GM18868 (cell line): ENCODE measurements at regions not wholly inside any gene's neighbourhood (a gene's known extent, or its start where the extent isn't known, plus 50 kb on each side); places are given as distances from the start of the nearest gene placed in this dataset.
"Not testable (repeated sequence)": the region's sequence is repeated elsewhere in the genome, so short reads cannot be mapped to it uniquely, and the experiment has no call there.

Source experiments
- ATAC-seq: cut with Tn5 transposase; IDR thresholded peaks from one replicate; pipeline ENCODE4 v1.9.1; 2021; ENCODE audit warnings: mild to moderate bottlenecking, moderate library complexity; ENCODE audit not compliant: unreplicated experiment

DNA sequence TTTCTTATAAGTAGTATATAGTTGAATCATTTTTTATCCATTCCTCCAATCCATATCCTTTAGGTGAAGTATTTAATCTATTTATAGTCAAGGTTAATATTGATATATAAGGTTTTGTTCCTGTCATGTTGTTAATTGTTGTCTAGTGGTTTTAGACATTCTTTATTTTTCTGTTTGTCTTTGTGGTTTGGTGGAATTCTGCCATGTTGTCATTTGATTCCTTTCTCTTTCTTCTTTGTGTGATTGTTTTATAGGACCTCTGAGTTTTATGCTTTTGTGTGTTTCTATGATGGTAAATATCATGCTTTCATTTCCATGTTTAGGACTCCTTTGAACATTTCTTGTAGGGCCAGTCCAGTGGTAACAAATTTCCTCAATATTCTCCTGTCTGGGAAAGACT lies 450.3 kb upstream of the BTBD3 start:
- no peak for ATAC-seq

DNA sequence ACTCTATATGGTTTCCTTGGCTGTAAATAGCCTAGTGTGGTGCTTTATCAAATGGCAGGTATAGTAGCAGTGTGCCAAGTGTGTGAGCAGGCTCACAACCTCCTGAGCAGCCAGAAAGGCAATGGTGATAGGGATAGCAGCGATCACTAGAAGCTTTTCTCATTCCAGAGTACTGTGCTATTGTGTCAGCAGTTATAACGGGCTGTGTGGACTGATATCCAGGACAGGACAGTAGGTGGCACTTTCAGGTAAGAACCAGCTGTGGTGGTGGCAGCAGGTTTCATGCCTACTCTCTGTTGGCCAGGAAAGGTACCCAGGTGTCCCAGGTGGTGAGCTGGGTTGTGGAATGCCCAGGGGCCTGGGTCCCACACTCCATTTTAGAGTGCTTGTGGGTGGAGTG lies 448.8 kb upstream of the BTBD3 start:
- no peak for ATAC-seq

DNA sequence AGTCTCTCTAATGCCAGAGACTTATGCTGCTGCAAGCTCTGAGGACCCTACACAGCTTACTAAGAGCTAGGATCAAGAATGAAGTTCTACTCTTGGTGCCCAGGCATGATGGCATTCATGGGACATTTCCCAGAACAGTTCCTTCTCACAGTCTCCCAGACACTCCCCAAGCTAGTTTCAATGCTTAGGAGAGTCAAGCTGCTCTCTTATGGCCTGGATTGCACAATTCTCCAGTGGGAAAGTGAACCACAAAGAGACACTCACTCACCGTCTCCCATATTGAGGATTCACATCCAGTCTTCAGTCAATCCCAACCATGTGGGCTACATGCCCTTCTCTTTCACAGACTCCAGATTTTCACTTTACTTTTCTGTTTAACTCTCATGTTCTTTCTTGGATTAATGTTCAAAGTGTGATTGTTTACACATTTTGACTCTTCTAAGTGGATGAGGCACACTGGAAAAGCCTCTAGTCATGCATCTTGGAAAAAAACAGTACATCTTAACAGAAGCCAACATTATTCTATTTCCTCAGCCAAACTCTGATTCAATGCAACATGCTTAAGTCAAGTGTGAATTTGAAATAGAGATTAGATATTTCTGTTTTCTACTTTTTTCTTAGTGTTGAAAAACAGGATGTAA lies 447.8 kb upstream of the BTBD3 start:
- ATAC-seq = no peak

DNA sequence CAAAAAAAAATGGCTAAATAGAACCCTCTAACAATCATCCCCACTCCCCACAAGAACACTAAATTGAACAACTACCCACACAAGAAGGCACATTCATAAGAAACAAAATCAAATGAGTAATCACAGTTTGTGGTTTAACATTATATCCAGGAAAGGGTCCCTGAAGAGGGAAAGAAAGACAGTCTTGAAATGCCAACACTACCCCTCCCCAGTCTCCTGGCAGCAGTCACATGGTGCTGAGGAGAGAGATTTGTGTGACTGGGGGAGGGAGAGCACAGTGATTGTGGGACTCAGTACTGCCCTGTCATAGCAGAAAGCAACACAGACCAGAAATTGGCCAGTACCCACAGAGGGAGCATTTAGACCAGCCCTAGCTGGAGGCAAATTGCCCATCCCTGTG lies 443.7 kb upstream of the BTBD3 start:
- ATAC-seq = no peak

DNA sequence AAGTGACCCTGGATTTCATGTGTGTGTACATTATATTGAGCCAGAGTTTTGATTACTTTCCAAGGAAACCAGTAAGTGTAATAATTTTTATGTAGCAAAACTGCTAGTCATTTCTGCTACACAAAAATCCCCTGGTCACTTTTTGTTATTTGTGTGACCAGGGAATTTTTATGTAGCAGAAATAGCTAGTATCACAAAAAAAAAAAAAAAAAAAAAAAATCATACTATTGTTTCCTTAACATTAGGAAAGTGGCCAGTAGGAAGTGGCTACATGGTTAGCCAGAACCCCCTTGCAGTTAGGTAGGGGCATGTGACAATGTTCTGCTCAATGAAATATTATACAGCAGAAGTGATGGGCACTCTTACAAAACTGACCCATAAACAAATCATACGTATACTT lies 434.0 kb upstream of the BTBD3 start:
- ATAC-seq = no peak

DNA sequence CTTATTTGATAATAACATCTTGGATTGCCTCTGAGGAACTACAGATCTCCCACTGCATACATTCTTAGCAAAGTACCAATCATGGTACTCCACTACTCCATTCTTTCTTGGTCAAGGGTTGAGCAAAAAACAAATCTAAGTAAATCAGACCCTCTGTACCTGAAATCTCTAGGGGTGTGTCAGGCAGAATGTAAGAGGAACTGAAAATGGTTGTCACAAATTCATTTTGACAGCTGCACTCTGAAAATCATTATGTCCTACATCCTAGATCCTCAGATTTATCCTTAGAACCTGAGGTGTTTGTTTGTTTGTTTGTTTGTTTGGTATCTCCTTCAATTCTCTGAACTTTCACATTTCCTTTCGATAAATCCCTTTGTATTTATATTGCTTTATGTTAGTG lies 433.2 kb upstream of the BTBD3 start:
- no peak for ATAC-seq

DNA sequence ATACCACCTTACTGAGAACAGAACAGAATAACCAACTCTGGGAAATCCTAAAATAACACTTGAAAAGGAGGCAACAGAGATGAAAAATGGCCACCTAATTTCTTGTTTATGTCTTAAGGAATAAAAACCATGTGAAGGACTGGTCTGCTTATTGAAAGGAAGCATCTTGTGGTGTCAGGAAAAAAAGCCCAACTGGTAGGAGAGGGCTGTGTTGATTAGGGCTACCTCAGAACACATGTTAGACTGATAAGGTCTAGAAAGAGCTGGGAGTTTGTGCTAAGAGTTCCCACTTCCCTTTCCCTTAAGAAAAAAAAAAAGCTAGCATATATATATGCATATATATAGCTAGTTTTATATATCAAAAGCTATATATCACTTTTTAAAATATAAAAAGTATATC lies 425.3 kb upstream of the BTBD3 start:
- ATAC-seq = no peak

DNA sequence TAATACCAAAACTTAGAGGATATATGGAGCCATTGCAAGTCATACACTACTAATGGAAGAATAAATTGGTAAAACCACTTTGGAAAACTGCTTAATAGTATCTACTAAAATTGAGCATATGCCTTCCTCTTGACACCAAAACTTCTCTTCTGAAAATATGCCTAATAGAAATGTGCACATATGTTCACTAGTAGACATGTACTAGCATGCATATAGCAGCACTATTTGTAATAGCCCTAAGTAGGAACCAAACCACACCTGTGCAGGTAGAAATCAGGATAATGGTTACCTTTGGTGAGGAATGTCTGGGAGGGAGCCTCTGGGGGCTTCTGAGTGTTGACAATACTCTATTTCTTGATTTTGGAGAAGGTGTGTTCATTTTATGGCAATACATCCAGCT lies 424.8 kb upstream of the BTBD3 start:
- ATAC-seq = no peak

DNA sequence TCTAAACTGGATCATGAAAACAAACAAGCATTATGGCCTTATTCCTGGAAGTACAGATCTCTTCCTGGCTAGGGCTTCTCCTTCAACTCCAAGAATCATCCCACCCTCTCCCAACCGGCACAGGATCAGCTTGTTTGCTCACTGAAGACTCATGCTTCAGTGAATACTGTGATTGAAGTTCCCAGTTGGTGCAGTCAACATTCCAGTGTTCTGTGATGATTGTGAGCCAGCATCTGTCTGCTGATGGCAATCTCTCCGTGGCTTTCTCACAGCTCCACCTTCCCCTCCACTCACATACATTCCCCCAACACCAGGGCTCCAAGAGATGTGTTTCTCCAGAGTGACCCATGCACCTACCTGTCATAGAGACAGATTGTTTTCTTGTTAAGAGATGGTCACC lies 421.3 kb upstream of the BTBD3 start:
- ATAC-seq = no peak

DNA sequence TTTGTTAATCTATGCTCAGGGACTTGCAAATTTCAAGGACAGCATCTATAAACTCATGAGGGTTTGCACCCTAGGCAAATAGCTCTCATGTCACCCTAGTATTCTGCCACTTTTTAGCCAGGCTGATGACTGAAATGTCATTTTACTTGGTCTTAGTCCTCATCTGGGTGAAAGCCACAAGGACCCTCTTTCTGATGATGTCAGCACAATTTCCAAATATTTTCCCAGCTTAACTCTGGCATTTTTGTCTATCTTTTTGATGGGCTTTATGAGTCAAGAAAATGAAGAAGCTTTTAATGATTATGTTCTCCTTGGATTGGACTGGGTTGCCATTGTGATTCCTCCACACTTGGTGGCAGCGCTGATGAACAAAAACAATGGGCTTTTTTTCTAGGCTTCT lies 420.1 kb upstream of the BTBD3 start:
- ATAC-seq = no peak

DNA sequence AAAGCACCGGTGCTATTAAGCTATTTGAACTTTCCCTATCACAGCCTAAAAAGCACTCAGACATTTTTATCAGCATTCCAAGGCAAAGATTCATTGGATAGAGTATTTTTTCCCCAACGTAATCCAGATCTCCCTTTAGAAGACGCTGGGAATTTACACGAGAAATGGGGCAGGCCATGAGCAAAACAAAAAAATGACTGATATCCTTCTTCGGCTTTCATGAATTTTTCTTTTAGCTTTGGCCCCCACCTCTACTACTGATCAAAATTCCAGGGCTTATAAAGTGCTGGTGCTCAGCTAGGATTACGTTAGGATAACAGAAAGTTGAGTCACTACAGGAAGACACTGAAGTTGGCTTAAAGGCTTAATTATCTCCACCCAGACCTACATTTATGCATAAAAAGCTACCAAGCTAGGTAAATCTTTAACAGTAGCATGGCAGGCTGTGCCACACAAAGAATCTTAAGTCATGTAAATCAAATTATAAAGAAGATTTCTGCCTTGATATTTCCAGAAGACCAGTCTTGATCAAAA lies 418.5 kb upstream of the BTBD3 start:
- ATAC-seq = no peak

DNA sequence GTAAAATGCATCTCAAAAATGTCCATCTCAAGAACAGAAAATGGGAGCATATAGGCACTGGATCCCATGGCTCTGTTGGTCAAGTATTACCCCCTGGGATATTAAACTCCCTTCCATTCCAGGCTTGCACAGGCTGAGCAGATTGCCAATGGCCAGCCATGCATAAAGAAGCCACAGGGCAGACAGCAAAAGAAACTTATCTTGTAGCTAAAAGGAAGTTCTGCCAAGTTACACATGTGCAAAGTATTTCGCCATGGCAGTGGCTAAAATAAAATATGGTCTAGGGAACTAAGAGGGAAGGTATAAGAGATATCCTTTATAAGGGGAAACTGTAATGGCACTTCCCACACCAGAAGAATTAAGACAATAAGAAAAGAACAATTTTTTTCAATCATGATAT lies 415.6 kb upstream of the BTBD3 start:
- ATAC-seq = no peak

DNA sequence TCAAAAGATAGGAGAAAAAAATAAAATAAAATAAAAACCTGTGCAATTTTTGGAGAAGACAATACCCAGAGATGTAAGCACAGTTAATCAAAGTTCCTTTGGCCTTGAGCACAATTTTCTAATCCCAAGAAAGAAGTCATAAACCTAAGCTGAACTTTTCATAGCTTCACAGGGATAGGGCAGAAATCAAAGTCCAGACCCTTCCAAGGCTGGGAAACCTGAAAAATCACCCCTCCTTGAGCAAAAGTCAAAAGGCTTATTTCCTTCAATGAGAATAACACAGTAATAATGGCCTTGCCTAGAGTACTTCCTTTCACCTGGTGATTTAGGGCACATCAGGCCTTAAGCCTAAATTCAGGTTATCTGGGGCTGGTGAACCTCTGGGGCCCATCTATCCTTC lies 415.0 kb upstream of the BTBD3 start:
- ATAC-seq = no peak

DNA sequence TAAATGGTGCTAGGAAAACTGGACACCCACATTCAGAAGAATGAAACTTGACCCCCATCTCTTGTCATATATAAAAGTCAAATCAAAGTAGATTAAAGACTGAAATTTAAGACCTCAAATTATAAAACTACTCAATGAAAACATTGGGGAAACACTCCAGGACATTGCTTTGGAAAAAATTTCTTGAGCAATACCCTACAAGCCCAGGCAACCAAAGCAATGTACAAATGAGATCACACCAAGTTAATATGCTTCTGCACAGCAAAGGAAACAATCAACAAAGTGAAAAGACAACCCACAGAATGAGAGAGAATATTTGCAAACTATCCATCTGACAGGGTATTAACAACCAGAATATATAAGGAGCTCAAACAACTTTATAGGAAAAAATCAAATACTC lies 407.9 kb upstream of the BTBD3 start:
- no peak for ATAC-seq

DNA sequence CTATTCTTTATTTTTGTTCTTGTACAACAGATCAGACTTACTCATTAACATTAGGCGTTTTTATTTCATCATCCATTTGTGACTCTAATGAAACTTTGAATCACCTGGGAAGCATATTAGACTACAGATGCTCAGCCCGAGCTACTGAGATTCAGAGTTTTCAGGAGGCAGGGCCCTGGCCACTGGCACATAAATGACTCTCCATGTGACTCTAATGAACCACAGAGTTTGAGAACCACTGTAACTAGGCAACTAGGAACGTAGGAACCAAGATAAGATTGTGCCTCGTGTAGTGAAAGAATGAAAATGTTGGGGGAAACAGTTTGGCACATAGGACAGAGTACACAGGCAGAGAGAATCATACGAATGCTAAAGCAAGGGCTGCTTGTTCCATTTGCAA lies 405.9 kb upstream of the BTBD3 start:
- no peak for ATAC-seq

DNA sequence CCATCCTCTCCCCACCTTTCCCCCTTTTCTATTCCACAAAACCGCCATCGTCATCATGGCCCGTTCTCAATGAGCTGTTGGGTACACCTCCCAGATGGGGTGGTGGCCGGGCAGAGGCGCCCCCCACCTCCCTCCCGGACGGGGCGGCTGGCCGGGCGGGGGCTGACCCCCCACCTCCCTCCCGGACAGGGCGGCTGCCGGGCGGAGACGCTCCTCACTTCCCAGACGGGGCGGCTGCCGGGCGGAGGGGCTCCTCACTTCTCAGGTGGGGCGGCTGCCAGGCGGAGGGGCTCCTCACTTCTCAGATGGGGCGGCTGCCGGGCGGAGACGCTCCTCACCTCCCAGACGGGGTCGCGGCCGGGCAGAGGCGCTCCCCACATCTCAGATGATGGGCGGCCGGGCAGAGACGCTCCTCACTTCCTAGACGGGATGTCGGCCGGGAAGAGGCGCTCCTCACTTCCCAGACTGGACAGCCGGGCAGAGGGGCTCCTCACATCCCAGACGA lies 404.4 kb upstream of the BTBD3 start:
- ATAC-seq = not testable (repeated sequence)

DNA sequence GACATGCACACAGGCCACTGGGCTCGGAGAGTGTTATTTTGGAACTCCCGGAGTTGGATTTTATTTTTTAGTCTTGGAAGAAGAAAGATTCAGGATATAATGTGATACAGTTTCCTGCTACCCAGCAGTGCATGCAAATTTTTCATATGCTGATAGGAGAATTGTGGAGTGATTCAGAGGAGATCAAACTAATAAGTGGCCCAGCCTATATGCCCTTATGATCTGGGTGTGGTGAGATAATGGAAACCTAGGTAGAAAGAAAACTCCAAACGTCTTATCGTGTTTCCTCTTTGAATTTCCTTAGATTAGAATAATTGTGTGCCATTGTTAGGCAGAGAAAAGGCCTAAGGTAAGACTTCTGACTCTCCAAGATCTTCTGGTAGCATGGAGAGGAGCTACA lies 401.2 kb upstream of the BTBD3 start:
- ATAC-seq = no peak

DNA sequence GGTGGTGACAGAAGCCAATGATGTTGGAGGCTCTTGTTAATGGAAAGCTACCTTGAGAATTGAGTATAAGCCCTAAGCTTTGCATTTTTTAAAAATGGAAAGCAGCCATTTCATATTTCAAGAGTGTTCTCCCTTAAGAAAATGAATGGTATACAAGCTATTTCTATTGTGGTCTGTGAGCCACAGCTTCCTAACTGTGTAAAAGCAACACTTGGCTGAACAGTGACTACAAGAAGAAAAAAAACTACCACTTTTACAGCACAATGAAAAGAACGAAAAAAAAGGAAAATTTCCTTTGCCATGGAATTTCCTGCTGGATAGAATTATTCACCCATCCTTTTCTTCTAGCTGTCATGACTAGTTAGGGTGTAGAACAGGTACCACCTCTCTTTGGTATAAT lies 397.1 kb upstream of the BTBD3 start:
- ATAC-seq = no peak

DNA sequence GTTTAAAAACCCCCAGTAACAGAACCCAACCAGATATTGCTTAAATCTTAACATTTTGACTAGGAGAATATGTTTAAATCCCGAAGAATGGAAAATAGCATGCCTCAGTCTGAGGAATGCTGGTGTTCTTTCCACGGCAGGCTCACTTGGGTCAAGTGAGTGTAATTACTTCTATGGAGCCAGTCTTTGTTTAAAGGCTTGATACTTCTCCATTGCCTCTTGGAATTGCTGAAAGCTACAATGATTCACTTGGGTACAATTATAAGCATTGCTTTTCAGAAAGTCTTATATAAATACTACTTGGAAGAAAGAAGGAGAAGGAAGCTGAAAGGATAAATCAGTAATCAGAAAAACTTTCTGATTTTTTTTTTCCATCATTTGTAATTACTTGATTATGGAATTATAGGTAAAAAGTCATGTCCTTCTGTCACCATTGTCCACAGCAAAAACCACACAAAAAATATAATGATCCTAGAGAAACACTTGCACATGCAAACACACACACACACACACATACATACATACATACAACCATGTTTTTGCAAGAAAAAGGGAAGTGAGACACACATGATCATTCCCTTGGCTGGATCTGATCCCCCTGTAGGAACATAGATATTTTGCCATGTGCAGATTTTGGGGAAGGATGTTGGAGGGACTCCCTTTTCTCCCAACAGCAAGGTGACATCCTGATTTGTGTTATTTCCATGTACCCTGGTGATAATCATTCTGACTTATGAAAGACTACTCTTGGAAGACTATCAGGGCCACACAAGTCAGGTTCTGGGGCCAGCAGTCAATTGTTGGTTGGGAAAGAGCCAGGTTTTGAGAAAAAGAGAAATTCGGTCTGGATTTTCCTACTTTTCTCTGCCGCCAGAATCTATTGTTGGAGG lies 396.0 kb upstream of the BTBD3 start:
- ATAC-seq = no peak

DNA sequence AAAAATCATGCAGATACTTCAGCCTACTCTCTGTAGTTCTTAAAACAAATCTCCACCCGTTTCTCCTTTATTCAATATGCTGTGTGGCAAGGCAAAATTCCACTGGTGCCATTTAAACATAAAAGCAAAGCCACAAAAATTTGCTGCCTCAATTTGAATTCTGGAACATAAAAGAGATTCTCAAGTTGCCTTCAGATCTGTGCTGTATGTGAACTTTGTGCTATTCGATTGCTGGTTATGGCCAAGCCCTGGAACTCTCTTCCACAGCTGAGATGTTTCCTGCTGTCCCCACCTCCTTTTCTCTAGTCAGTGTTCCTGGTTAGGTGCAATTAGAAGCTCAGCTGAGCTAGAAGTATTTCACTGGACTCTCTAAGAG lies 395.3 kb upstream of the BTBD3 start:
- ATAC-seq = no peak

DNA sequence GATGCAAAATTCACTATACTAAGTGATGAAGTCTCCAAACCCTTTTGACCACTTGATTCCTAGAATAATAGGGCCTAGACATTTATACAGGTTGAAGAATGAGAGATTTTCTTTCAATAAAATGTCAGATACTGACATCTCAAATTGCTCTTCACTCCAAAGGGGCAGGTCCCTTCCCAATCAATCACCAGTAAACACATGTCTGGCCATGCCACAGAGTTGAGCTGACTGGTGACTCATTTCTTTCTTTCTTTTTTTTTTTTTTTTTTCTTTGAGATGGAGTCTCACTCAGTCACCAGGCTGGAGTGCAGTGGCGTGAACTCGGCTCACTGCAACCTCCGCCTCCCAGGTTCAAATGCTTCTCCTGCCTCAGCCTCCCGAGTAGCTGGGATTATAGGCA lies 388.6 kb upstream of the BTBD3 start:
- no peak for ATAC-seq

DNA sequence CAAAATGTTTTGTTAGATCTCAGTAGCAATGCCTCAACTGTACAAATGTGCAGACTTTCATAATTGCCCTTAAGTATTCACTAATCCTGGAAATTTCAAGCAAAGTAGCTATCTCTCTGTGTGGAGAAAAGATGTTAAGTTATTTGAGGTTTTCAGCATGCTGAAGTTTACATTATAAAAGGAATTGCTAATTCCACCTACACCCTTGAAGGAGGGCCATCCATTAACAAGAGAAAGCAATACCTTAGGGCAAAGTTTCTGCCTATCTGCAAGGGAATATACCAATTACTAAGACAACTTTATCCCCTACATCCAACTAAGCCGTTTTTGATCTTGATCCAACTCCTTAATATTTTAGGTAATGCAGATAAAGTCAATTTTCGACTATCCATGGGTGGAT lies 380.7 kb upstream of the BTBD3 start:
- no peak for ATAC-seq
